ENCODE measurements at regions not wholly inside any gene's neighbourhood (a gene's known extent, or its start where the extent isn't known, plus 50 kb on each side); places are given as distances from the start of the nearest gene placed in this dataset.

DNA sequence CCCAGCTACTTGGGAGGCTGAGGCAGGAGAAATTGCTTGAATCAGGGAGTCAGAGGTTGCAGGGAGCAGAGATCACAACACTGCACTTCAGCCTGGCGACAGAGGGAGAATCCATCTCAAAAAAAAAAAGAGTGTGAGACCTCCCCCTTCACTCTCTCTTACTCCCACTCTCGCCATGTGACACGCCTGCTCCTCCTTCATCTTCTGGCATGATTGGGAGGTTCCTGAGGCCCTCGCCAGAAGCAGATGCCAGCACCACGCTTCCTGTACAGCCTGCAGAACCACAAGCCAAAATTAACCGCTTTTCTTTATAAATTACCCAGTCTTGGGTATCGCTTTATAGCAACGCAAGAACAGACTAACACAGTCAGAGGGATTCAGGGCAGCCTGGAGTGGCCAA lies 66.3 kb upstream of the CREB1 start:
- no peak for DNase-seq

DNA sequence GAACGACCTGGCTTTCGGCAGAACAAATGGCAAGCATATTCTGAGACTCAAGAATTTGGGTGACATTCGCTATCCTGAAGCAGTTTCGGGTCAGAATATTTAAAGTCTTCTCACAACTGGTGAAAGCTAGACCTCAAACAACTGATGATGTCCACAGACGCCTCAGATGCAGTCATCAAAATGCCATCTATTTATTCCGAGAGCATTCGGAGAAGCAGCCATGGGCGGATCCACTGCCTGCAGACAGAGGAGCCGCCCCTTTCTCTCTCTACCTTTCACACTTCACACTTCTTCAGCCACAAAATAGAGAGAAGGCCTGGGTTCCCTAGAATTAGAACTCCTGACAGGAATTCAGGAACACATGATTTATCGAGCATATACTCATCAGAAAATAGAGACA lies 65.8 kb upstream of the CREB1 start:
- no peak for DNase-seq

DNA sequence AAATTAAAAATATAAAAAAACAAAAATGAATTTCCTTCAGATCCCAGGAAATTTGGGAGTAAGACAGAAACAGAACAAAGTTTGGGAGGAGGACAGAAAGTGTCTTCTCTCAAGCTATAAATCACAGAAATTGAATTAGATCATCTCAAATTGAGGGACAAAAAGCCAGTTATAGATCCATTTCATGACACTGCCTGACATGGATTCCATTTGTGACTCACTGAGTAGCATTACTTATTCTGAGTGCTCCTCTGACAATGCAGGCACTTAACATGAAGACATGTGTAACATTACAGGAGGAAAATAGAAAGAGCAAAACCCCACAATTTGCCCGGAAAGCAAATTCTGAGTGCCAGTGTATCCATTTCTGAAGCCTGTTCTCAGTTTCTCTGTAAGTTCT lies 63.9 kb upstream of the CREB1 start:
- DNase-seq, result no peak

DNA sequence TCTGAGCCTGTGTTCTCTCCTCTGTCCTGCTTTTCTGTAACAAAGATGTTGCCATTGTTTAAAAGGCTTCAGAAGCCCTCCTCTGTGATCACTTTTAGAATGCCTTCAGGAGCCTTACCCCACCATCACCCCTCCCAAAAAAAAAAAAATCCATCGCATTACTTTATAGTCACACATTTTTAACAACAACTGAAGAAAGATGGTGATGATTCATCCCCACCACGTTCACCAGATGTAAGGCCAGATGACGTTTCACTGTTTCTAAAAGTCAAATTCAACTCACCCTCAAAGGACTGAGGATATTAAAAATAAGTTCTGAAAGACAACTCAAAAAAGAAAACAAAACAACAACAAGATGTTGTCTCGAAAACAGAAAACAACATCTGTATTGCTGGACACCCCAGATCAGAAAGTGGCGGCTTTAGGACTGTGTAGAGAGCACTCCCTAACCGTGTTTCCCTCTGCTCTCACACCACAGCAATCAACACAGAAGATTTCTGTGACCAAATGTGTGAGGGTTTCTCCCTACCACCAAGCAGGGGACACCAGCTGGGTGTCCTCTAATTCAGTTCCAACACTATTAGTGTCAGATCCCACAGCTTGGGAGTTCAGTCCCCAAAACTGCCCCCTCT lies 61.9 kb upstream of the CREB1 start:
- no peak for DNase-seq

DNA sequence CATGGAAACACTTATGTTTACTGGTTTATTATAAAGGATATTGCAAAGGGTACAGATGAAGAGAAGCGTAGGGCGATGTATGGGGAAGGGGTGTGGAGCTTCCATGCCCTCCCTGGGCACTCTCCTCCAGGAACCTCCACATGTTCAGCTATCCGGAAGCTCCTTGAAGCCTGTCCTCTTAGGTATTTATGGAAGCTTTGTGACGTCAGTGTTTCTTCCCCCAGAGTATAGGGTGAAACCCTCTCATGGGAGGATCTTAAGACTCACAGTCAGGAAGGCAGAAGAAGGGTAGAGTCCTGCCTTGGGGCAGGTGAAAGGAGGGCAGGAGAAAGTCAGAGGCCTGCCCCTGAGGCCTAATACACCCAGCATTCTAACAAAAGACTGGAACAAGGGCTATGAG lies 61.3 kb upstream of the CREB1 start:
- no peak for DNase-seq

DNA sequence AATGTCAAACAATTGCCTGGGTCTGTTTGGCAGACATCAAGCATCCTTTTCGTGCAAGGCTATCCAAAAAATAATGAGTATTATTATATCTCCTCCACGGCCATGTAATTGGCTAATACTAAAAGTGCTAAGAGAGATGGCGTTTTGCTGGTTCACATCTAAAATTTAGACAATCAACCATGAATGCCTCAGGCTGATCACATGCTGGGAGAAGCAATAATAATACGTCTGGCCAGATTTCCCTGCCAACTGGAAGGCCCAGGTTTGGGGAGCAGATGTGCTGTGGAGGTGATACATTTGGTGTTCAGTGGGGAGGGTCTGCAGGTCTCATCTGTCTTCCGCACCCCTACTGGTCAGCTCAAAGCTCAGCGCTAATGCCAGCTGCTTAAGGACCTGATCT lies 60.3 kb upstream of the CREB1 start:
- peak; percentile 72 for DNase-seq

DNA sequence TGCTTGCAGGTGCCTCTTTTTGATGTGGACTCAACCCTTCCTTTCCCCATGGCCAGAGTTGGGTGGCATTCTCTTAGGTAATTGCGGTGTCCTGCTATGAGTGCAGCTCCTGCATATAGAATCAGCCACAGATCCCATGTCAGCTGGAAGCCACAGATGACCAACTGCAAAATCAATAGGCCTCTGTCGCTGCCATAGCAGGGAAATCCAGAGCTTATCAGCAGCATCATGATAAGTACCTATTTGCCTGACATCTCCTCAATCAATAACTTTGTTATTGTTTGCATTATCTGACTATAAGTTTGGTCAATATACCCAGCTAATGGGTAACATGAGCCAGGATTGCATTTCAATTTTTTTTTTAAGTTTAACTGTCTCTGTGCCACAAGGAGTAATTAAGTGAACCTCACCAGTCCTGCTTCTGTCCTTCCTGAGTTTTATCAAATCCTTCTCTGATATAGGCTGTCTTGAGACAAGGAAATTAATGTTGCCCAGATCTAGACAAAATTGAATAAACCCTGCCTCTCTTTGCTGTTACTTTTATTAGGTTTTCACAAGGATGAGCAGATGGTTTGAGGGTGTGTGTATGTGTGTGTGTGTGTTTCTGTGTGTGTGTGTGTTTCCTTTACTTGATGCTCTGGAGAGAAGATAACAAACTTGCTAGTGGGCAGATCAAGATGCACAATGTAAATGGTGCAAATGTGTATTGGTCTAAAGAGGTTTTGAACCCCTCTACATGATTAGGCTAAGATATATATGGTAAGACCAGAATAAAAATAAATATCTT lies 59.6 kb upstream of the CREB1 start:
- peak; percentile 96 for DNase-seq

DNA sequence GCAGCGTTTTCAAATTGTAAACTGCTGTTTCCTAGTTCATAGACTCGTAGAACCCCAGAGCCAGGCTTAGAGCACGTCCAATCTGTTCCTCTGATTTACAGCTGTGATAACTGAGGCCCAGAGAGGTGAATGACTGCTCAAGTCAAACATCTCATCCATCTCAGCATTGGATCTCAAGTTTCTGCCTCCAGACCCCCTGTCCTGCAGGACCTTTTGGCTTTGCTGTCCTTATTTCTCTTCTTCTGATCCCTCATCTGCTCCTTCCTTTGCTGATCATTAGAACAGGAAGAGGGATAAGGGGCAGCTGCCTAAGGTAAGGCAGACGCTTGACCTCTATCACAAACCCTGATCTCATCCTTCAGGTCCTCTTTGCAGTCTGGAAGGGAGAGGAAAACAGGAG lies 58.5 kb upstream of the CREB1 start:
- no peak for DNase-seq

DNA sequence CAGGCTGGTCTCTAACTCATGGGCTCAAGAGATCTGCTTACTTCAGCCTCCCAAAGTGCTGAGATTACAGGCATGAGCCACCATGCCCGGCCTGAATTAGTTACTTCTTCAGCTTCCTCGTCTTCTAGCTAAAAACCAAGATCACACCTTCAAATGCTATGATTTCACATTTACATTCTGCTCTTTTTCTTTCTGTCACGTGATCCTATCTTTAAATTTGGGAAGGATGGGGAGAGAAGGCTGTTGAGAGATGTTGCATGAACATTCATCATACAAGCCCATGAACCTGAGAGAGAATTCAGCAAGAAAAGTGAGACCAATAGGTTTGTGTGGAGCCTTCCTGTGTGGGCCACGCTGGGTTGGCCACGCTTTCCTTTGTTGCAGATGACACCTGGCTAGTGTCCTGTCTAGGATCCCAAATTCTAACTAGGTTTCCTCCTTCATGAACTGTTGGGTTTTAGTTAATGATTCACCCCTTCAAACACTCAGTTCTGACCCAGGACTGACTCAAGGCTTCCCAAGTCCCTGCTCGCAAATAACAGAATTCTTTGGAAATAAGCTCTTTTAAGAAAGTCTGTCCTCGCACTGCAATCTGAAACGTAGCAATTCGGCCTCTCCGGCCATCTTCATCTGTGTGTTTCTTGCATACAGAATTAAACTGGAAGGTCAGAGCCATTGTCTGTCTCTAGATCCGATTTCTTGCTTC lies 57.3 kb upstream of the CREB1 start:
- DNase-seq, result no peak

DNA sequence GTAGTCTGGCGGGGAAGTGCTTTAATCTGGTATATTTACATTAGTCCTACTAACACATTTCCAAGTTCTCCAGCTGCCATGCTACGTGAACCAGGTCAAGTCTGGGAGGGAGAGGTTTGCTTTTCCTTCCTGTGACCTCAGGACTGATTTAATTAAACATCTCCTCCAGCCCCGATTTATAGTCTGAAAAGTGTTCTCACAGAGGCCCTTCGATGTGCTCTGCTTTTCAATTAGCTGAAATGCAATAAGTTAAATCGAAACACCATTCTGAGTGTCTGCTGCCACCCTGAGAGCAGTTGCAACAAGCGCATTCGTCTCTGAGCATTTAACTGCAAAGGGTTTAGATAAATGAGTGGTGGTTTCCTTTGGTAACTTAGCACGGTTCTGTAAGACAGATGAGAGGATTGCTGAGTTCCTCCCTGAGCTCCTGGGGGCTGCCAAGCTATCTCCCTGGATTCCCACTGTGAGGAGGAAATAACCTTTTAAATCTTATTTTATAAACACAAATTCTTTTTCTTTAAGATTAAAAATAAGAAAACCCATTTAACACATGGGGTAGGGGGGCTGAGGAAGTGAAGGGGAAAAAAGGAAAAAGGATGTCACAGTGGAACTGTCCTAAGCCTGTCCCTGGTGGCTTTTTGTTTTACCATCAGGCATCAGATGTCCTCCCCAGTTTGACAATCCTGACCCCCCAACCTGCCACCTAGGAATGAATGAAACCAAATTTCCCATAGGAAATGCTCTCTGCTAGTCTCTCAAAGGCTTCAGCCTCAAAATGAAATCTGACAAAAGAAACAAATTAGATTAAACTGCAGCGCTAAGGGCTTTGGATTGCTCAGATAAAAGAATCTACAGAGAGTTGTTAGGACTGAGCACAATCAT lies 56.5 kb upstream of the CREB1 start:
- peak; percentile 95 for DNase-seq

DNA sequence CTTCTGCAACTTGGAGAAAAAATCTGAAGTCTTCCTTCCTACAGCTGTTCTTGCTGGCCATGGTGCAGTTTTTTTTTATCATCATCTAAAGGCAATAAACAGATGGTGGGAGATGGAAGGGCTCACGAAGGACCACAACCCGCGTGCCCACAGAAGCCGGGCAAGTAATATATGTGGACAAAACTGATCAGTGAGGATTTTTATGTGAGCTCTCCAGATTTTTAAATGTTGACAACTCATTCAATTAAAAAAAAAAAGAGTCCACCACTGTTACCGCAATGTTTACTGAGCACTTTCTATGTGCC lies 55.9 kb upstream of the CREB1 start:
- DNase-seq, result peak; percentile 56

DNA sequence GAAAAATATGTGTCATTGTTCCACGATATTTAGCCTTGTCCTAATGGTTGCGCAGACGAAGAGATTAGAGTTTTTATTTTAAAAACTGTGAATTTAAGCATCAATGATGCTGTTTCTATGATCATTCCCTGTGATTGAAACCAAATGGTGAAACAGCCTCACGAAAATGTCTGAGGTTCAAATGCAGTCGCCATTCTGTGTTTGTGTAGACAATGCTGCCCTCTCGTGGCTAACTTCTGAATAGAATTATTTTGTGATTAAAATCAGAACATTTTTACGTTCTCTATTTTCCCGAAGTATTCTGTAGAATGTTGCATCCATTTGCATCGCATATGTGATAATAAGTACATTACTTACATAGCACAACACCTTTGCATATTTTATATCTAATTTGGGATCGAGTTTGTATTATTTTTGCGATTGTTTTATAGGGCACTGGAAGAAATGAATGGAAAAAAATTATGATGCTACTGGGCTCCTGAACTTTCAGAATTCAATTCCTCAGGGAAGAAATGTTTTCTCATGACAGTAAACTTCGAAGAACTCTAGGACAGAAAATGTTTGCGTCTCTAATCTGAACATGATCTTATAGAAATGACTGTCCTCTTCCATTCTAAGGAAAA lies 54.8 kb upstream of the CREB1 start:
- DNase-seq, result peak; percentile 69

DNA sequence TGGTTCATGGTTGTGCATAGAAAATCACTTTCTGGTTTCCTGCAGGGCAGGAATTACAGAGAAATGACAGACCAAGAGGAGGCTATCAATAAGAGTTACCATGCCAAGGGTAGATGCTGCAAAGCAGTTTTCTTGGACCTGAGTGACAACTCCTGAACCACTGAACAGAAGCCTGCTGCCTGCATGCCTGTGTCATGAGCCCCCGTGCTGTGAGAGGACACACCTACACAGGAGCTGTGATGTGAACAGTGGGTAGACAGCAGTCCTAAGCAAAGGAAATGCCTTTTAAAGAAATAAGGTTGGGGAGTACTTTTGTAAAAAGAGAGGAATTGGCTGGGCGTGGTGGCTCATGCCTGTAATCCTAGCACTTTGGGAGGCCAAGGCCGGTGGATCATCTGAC lies 54.2 kb upstream of the CREB1 start:
- DNase-seq, result no peak

DNA sequence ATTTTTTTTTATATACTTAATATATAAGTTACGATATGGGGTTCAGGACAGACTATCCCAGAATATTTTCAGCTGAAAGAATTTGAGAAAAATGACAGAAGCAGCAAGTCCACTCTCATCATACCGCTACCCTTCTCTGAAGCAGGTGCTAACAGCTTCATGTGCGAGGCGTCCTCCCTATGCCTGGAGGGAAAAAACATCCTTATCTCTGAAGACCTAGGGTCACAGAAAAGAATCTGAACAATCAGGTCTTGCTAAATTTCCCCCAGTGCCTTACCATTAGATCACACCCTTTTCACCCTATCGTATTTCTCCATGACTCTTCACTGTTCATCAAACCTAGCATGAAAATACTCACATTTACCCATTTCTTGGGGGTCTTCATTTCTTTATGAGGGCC lies 51.9 kb upstream of the CREB1 start:
- no peak for DNase-seq

DNA sequence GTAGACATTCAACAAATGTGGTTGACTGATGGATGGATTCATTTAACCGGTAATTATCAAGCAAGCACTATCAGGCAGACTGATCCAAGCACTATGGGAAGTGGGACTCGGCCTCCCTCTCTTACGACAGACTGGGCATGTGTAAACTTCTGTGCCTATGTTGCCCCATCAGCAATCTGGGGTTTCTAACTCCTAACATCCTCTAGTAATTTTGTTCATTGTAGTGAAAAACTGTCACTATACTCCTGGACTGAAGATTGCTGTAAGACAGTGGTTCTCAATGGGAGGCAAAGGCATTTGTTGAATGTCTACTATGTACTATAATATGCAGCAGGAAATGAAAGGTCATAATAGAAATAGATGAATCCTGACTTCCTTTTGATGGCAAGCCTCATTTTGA lies 51.2 kb upstream of the CREB1 start:
- DNase-seq, result no peak

DNA sequence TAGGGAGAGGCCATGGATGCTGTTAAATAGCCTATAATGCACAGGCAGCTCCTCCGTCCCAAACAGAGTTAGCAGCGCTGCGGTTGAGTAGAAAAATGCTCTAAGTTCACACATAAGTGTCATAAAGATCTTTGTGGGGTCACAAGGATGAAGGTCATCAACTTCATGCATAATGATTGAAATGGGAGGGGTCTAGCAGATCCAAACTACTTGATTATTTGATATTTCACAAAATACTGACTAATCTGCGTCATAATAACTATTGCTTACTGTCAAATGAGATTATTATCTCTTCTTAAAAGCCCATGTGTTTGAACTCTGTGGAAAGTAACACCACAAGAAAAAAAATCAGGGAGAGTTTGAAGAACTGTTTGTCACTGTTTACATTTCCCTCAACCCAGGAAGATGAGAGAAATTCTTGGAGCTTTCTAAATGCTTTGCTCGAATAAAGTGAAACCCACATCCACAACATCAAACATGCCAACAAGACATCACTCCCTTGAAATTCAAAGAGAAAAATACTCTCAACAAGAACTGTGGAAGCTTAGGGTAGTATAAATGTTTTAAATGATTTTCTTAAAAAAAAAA lies 50.5 kb upstream of the CREB1 start:
- no peak for DNase-seq
